ENCODE measurements at regions not wholly inside any gene's neighbourhood (a gene's known extent, or its start where the extent isn't known, plus 50 kb on each side); places are given as distances from the start of the nearest gene placed in this dataset.

DNA sequence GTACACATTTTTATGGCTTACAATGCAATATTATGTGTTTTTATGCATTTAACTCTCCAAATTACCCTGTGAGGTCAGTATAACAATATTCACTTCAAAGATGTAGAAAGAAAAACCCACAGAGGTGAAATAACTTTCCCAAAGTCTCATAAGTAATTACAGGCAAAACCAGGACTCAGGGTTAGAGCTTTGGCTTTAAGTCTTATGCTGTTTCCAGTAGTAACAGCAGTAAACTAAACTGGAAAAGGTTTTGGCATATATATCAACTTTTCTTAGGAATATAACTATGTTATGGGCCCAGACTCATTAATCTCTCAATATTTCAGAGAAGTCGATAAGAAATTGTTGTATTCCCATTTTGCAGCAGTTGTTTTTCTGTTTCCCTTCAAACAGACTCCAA is 206.3 kb upstream of the KCNMB2 start:
- TF ChIP-seq, protein P1, sequence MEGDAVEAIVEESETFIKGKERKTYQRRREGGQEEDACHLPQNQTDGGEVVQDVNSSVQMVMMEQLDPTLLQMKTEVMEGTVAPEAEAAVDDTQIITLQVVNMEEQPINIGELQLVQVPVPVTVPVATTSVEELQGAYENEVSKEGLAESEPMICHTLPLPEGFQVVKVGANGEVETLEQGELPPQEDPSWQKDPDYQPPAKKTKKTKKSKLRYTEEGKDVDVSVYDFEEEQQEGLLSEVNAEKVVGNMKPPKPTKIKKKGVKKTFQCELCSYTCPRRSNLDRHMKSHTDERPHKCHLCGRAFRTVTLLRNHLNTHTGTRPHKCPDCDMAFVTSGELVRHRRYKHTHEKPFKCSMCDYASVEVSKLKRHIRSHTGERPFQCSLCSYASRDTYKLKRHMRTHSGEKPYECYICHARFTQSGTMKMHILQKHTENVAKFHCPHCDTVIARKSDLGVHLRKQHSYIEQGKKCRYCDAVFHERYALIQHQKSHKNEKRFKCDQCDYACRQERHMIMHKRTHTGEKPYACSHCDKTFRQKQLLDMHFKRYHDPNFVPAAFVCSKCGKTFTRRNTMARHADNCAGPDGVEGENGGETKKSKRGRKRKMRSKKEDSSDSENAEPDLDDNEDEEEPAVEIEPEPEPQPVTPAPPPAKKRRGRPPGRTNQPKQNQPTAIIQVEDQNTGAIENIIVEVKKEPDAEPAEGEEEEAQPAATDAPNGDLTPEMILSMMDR (IDR thresholded peaks at IDR 0.05), result no peak
- no peak for TF ChIP-seq POLR2A (IDR thresholded peaks at IDR 0.05)

All from thyroid gland (tissue), 4 donors.